DOHH2 (cell line): ENCODE measurements at regions not wholly inside any gene's neighbourhood (a gene's known extent, or its start where the extent isn't known, plus 50 kb on each side); places are given as distances from the start of the nearest gene placed in this dataset.

Experiments
- EZH2phosphoT487 ChIP-seq: fragments of 200-600 bp; sonication (generic); IDR thresholded peaks from 2 replicates; pipeline ENCODE4 v1.6.1; 2017; ENCODE audit warnings: borderline replicate concordance, mild to moderate bottlenecking, antibody characterized with exemption, low read length, moderate library complexity, mixed read lengths
- TF ChIP-seq, protein P1 (sequence below): fragments of 200-600 bp; sonication (generic); IDR thresholded peaks from one replicate; pipeline ENCODE4 v1.5.1; 2014; ENCODE audit warnings: antibody characterized with exemption, mild to moderate bottlenecking, low read depth, low read length; ENCODE audit not compliant: poor library complexity, severe bottlenecking

DNA sequence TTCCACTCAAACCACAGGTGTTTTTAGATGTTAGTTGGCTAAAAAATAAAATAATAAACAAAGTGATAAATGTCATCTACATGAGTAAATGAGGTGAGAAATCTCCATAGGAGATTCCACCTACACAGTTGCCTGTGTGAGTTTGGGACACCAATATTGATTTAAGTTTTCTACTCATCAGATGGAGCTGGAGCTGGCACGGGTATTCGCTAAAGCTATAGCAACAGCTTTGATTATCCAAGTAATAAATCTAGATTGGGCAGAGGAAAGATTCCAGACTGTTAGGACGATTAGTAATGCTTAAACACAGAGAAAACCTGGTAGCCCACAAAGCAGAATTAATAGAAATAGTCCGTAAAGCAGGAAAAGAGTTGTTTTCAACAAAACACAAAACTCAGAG is 313.9 kb downstream of the PABPC4L start:
- TF ChIP-seq, protein P1, sequence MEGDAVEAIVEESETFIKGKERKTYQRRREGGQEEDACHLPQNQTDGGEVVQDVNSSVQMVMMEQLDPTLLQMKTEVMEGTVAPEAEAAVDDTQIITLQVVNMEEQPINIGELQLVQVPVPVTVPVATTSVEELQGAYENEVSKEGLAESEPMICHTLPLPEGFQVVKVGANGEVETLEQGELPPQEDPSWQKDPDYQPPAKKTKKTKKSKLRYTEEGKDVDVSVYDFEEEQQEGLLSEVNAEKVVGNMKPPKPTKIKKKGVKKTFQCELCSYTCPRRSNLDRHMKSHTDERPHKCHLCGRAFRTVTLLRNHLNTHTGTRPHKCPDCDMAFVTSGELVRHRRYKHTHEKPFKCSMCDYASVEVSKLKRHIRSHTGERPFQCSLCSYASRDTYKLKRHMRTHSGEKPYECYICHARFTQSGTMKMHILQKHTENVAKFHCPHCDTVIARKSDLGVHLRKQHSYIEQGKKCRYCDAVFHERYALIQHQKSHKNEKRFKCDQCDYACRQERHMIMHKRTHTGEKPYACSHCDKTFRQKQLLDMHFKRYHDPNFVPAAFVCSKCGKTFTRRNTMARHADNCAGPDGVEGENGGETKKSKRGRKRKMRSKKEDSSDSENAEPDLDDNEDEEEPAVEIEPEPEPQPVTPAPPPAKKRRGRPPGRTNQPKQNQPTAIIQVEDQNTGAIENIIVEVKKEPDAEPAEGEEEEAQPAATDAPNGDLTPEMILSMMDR, result no peak
- TF ChIP-seq EZH2phosphoT487, result no peak
